ENCODE measurements at regions not wholly inside any gene's neighbourhood (a gene's known extent, or its start where the extent isn't known, plus 50 kb on each side); places are given as distances from the start of the nearest gene placed in this dataset.

- H2AFZ ChIP-seq (ENCODE audit: low read depth, low read length, severe bottlenecking), result no peak overlapping the region
- H3K27me3 ChIP-seq (ENCODE audit: low read length), result no peaks in the 10 kb centered on the region
- H3K9me3 ChIP-seq (ENCODE audit: insufficient read depth, low read length), result no peaks in the 10 kb centered on the region
- H3K9me2 ChIP-seq (replicated peaks; ENCODE audit: insufficient read depth, low read length), result no peaks in the 10 kb centered on the region
- no peaks in the 10 kb centered on the region for H4K20me1 ChIP-seq (ENCODE audit: low read depth, low read length)
- no peaks in the 10 kb centered on the region for H3K79me2 ChIP-seq (ENCODE audit: insufficient read depth, low read length)
- no peak for TF ChIP-seq EZH2phosphoT487 (conservative IDR thresholded peaks at IDR 0.05; ENCODE audit: low read length)
- TF ChIP-seq CTCF (IDR thresholded peaks at IDR 0.05; ENCODE audit: insufficient read depth, low read length, poor library complexity, severe bottlenecking), result no peak
- no peak overlapping the region for H3K27ac ChIP-seq (ENCODE audit: low read depth, low read length)
- H3K4me2 ChIP-seq (ENCODE audit: low read depth, low read length, poor library complexity, severe bottlenecking), result no peak overlapping the region
- no peak overlapping the region for H3K9ac ChIP-seq (ENCODE audit: low read length)
- no peaks in the 10 kb centered on the region for H3F3A ChIP-seq (ENCODE audit: insufficient read depth)
- H3K4me3 ChIP-seq (ENCODE audit: insufficient read depth, low read length, poor library complexity, severe bottlenecking), result no peak overlapping the region
- no peaks in the 10 kb centered on the region for H3K36me3 ChIP-seq (ENCODE audit: low read length)
These were observed 64.5 kb downstream of the CAVIN2 start for GRCh38 chr2:191782351-191782750.

- Histone ChIP-seq H3K9me2 (replicated peaks; ENCODE audit: insufficient read depth, low read length) (no peaks in the 10 kb centered on the region), H3K9ac (ENCODE audit: low read length) (no peak overlapping the region), H3K27me3 (ENCODE audit: low read length) (no peaks in the 10 kb centered on the region), H2AFZ (ENCODE audit: low read depth, low read length, severe bottlenecking) (no peak overlapping the region), H3K9me3 (ENCODE audit: insufficient read depth, low read length) (no peaks in the 10 kb centered on the region), H3K27ac (ENCODE audit: low read depth, low read length) (no peak overlapping the region), H3K79me2 (ENCODE audit: insufficient read depth, low read length) (no peaks in the 10 kb centered on the region), H3F3A (ENCODE audit: insufficient read depth) (no peaks in the 10 kb centered on the region), H3K36me3 (ENCODE audit: low read length) (no peaks in the 10 kb centered on the region), H4K20me1 (ENCODE audit: low read depth, low read length) (no peaks in the 10 kb centered on the region), H3K4me3 (ENCODE audit: insufficient read depth, low read length, poor library complexity, severe bottlenecking) (no peak overlapping the region), H3K4me2 (ENCODE audit: low read depth, low read length, poor library complexity, severe bottlenecking) (no peak overlapping the region)
- TF ChIP-seq EZH2phosphoT487 (conservative IDR thresholded peaks at IDR 0.05; ENCODE audit: low read length), result no peak
- no peak for TF ChIP-seq CTCF (IDR thresholded peaks at IDR 0.05; ENCODE audit: insufficient read depth, low read length, poor library complexity, severe bottlenecking)
These were observed 63.5 kb downstream of the CAVIN2 start for GRCh38 chr2:191783416-191783815.
